IPS-18a (cell line): ENCODE measurements at regions not wholly inside any gene's neighbourhood (a gene's known extent, or its start where the extent isn't known, plus 50 kb on each side); places are given as distances from the start of the nearest gene placed in this dataset.
"Not testable (repeated sequence)": the region's sequence is repeated elsewhere in the genome, so short reads cannot be mapped to it uniquely, and the experiment has no call there.

ENCODE experiments used
- H3K27ac ChIP-seq: one replicate; pipeline ENCODE4 v1.5.1; 2013; ENCODE audit warnings: low read length
- H3K27me3 ChIP-seq: one replicate; pipeline ENCODE4 v1.6.1; 2013; ENCODE audit warnings: mild to moderate bottlenecking, low read length; ENCODE audit not compliant: control insufficient read depth, insufficient read depth
- H3K36me3 ChIP-seq: one replicate; pipeline ENCODE4 v1.6.1; 2013; ENCODE audit warnings: low read depth, low read length; ENCODE audit not compliant: control insufficient read depth
- H3K4me1 ChIP-seq: one replicate; pipeline ENCODE4 v1.6.1; 2013; ENCODE audit warnings: low read depth, low read length; ENCODE audit not compliant: control insufficient read depth
- H3K4me3 ChIP-seq: one replicate; pipeline ENCODE4 v1.5.1; 2013; ENCODE audit warnings: low read length
- H3K9ac ChIP-seq: one replicate; pipeline ENCODE4 v1.6.1; 2013; ENCODE audit warnings: mild to moderate bottlenecking, low read length, moderate library complexity
- H3K9me3 ChIP-seq: one replicate; pipeline ENCODE4 v1.6.1; 2013; ENCODE audit warnings: low read depth, low read length; ENCODE audit not compliant: control insufficient read depth

GRCh38 chr5:136769093-136769492, 403.7 kb upstream of the TRPC7 start:
- H3K27ac ChIP-seq, result no peak overlapping the region
- H3K4me3 ChIP-seq, result no peak overlapping the region
- no peaks in the 10 kb centered on the region for H3K36me3 ChIP-seq
- H3K4me1 ChIP-seq, result no peaks in the 10 kb centered on the region
- H3K27me3 ChIP-seq, result no peaks in the 10 kb centered on the region
- no peak overlapping the region for H3K9ac ChIP-seq
- no peaks in the 10 kb centered on the region for H3K9me3 ChIP-seq

- no peaks in the 10 kb centered on the region for H3K9me3 ChIP-seq
- no peaks in the 10 kb centered on the region for H3K27me3 ChIP-seq
- H3K36me3 ChIP-seq, result no peaks in the 10 kb centered on the region
- no peaks in the 10 kb centered on the region for H3K4me1 ChIP-seq
- no peak overlapping the region for H3K27ac ChIP-seq
- no peak overlapping the region for H3K4me3 ChIP-seq
- no peak overlapping the region for H3K9ac ChIP-seq
These were observed 403.1 kb upstream of the TRPC7 start for GRCh38 chr5:136768457-136768856.

GRCh38 chr5:136766456-136766855, 401.1 kb upstream of the TRPC7 start:
- H3K4me1 ChIP-seq, result no peaks in the 10 kb centered on the region
- no peak overlapping the region for H3K9ac ChIP-seq
- H3K36me3 ChIP-seq, result no peaks in the 10 kb centered on the region
- H3K4me3 ChIP-seq, result no peak overlapping the region
- no peak overlapping the region for H3K27ac ChIP-seq
- no peaks in the 10 kb centered on the region for H3K27me3 ChIP-seq
- no peaks in the 10 kb centered on the region for H3K9me3 ChIP-seq

- no peaks in the 10 kb centered on the region for H3K27me3 ChIP-seq
- H3K27ac ChIP-seq, result no peak overlapping the region
- no peaks in the 10 kb centered on the region for H3K4me1 ChIP-seq
- no peak overlapping the region for H3K9ac ChIP-seq
- no peak overlapping the region for H3K4me3 ChIP-seq
- H3K9me3 ChIP-seq, result no peaks in the 10 kb centered on the region
- no peaks in the 10 kb centered on the region for H3K36me3 ChIP-seq
These were observed 399.3 kb upstream of the TRPC7 start for GRCh38 chr5:136764601-136765000.

- Histone ChIP-seq H3K9ac (no peak overlapping the region), H3K27ac (no peak overlapping the region), H3K27me3 (no peaks in the 10 kb centered on the region), H3K4me1 (no peaks in the 10 kb centered on the region), H3K4me3 (no peak overlapping the region), H3K9me3 (no peaks in the 10 kb centered on the region), H3K36me3 (no peaks in the 10 kb centered on the region)
These were observed 398.2 kb upstream of the TRPC7 start for GRCh38 chr5:136763548-136763947.

GRCh38 chr5:136754216-136754615, 388.9 kb upstream of the TRPC7 start:
- no peaks in the 10 kb centered on the region for H3K27me3 ChIP-seq
- H3K4me1 ChIP-seq, result no peaks in the 10 kb centered on the region
- no peak overlapping the region for H3K27ac ChIP-seq
- no peak overlapping the region for H3K9ac ChIP-seq
- H3K36me3 ChIP-seq, result no peaks in the 10 kb centered on the region
- H3K9me3 ChIP-seq, result no peaks in the 10 kb centered on the region
- H3K4me3 ChIP-seq, result no peak overlapping the region

GRCh38 chr5:136750224-136750862, 385.0 kb upstream of the TRPC7 start:
- Histone ChIP-seq H3K4me3 (no peak overlapping the region), H3K4me1 (no peaks in the 10 kb centered on the region), H3K27ac (no peak overlapping the region), H3K9ac (no peak overlapping the region), H3K27me3 (no peaks in the 10 kb centered on the region), H3K36me3 (no peaks in the 10 kb centered on the region), H3K9me3 (no peaks in the 10 kb centered on the region)

- no peak overlapping the region for H3K9ac ChIP-seq
- no peaks in the 10 kb centered on the region for H3K27me3 ChIP-seq
- H3K4me3 ChIP-seq, result no peak overlapping the region
- H3K36me3 ChIP-seq, result no peaks in the 10 kb centered on the region
- H3K27ac ChIP-seq, result no peak overlapping the region
- no peaks in the 10 kb centered on the region for H3K4me1 ChIP-seq
- peaks cover 2% of the 10 kb centered on the region for H3K9me3 ChIP-seq
These were observed 383.7 kb upstream of the TRPC7 start for GRCh38 chr5:136749016-136749415.

- no peaks in the 10 kb centered on the region for H3K36me3 ChIP-seq
- no peak overlapping the region for H3K9ac ChIP-seq
- H3K27me3 ChIP-seq, result no peaks in the 10 kb centered on the region
- H3K27ac ChIP-seq, result no peak overlapping the region
- H3K4me3 ChIP-seq, result no peak overlapping the region
- H3K9me3 ChIP-seq, result peaks cover 14% of the 10 kb centered on the region
- H3K4me1 ChIP-seq, result no peaks in the 10 kb centered on the region
These were observed 377.7 kb upstream of the TRPC7 start for GRCh38 chr5:136743052-136743451.

- Histone ChIP-seq H3K4me1 (peaks cover 3% of the 10 kb centered on the region), H3K4me3 (no peak overlapping the region), H3K9ac (no peak overlapping the region), H3K27me3 (no peaks in the 10 kb centered on the region), H3K36me3 (no peaks in the 10 kb centered on the region), H3K27ac (no peak overlapping the region), H3K9me3 (peaks cover 14% of the 10 kb centered on the region)
These were observed 374.9 kb upstream of the TRPC7 start for GRCh38 chr5:136740228-136740627.

GRCh38 chr5:136739271-136739670, 373.9 kb upstream of the TRPC7 start:
- H3K27ac ChIP-seq, H3K4me3 ChIP-seq, H3K27me3 ChIP-seq, H3K9ac ChIP-seq, H3K4me1 ChIP-seq, H3K36me3 ChIP-seq: not testable (repeated sequence)
- peaks cover 14% of the 10 kb centered on the region for H3K9me3 ChIP-seq

GRCh38 chr5:136738829-136739228, 373.5 kb upstream of the TRPC7 start:
- H3K9me3 ChIP-seq, result peaks cover 10% of the 10 kb centered on the region
- no peak overlapping the region for H3K27ac ChIP-seq
- no peaks in the 10 kb centered on the region for H3K27me3 ChIP-seq
- no peak overlapping the region for H3K9ac ChIP-seq
- H3K36me3 ChIP-seq, result no peaks in the 10 kb centered on the region
- H3K4me1 ChIP-seq, result peaks cover 3% of the 10 kb centered on the region
- H3K4me3 ChIP-seq, result no peak overlapping the region
